GM12878 (cell line): ENCODE measurements at regions not wholly inside any gene's neighbourhood (a gene's known extent, or its start where the extent isn't known, plus 50 kb on each side); places are given as distances from the start of the nearest gene placed in this dataset.

Experiments used
- ATAC-seq: fragments of 200-7000 bp; cut with Tn5 transposase; 3 replicates; pipeline ENCODE4 v1.9.1; 2020; ENCODE audit warnings: mild to moderate bottlenecking, moderate library complexity
- BruUV-seq: library from RNA; stranded (reverse); fragments of 400-500 nt; replicated peaks from 2 replicates; lab custom pipeline; 2021; lab: Mats Ljungman, UMichigan
- CTCF ChIA-PET: fragments of 300-600 bp; sonication (Branson Sonifier 250); formaldehyde crosslinking; extraction: SDS; loops from one replicate; lab custom pipeline; 2021; ENCODE audit warnings: inconsistent platforms; lab: Yijun Ruan, JAX
- POLR2A ChIA-PET: fragments of 350-600 bp; formaldehyde crosslinking; extraction: SDS; loops from one replicate; lab custom pipeline; 2021; ENCODE audit warnings: inconsistent platforms; lab: Charles Lee
- RAD21 ChIA-PET: fragments of 300-600 bp; sonication (Branson Sonifier 250); formaldehyde crosslinking; loops from one replicate; lab custom pipeline; 2023; ENCODE audit warnings: antibody characterized with exemption; ENCODE audit not compliant: unreplicated experiment; lab: Charles Lee
- SMC1A ChIA-PET: fragments of 300-600 bp; sonication (Branson Sonifier 250); formaldehyde crosslinking; loops from one replicate; lab custom pipeline; 2023; ENCODE audit not compliant: unreplicated experiment, uncharacterized antibody; lab: Charles Lee
- DNase-seq: peaks from one replicate; pipeline ENCODE4 v3.0.0-alpha.2; 2011; ENCODE audit warnings: low read depth, low spot score
- FAIRE-seq: peaks from 3 replicates; lab custom pipeline; 2011; peaks lifted over from hg19 to GRCh38; lab: Jason Lieb, UNC
- H2AFZ ChIP-seq: 2 replicates; pipeline ENCODE4 v1.6.0; 2011; ENCODE audit warnings: low read depth, low read length, control low read depth; ENCODE audit not compliant: control insufficient read depth
- H3K27ac ChIP-seq: 2 replicates; pipeline ENCODE4 v1.5.1; 2011; ENCODE audit warnings: control low read depth; ENCODE audit not compliant: control insufficient read depth, insufficient read depth
- H3K27me3 ChIP-seq, 2 experiments: replicated peaks in 1 of 2; 2 replicates each; pipeline versions ENCODE4 v1.6.0 to v1.6.1; 2011; ENCODE audit warnings: low read length in 1 of 2; ENCODE audit not compliant: control insufficient read depth in 2 of 2, insufficient read depth in 2 of 2
- H3K36me3 ChIP-seq, 2 experiments: 2 replicates each; pipeline ENCODE4 v1.5.1; 2011; ENCODE audit warnings: low read length in 1 of 2; ENCODE audit not compliant: control insufficient read depth in 2 of 2, insufficient read depth in 2 of 2
- H3K4me1 ChIP-seq: 2 replicates; pipeline ENCODE4 v1.6.1; 2011; ENCODE audit warnings: mild to moderate bottlenecking, low read length, moderate library complexity, mixed read lengths; ENCODE audit not compliant: control insufficient read depth, insufficient read depth
- H3K4me2 ChIP-seq: 2 replicates; pipeline ENCODE4 v1.6.0; 2011; ENCODE audit warnings: control low read depth; ENCODE audit not compliant: control insufficient read depth, insufficient read depth
- H3K4me3 ChIP-seq: fragments of 200-600 bp; sonication (generic); 2 replicates; pipeline ENCODE4 v1.5.1; 2016
- H3K79me2 ChIP-seq: 2 replicates; pipeline ENCODE4 v1.6.0; 2011; ENCODE audit warnings: low read length; ENCODE audit not compliant: control insufficient read depth, insufficient read depth
- H3K9ac ChIP-seq: 2 replicates; pipeline ENCODE4 v1.8.0; 2011; ENCODE audit warnings: low read length, control low read depth, mixed read lengths; ENCODE audit not compliant: control insufficient read depth, insufficient read depth
- H3K9me3 ChIP-seq: replicated peaks from 3 replicates; pipeline ENCODE4 v1.5.1; 2011; ENCODE audit warnings: mild to moderate bottlenecking, low read length; ENCODE audit not compliant: control insufficient read depth, insufficient read depth
- H4K20me1 ChIP-seq: 2 replicates; pipeline ENCODE4 v1.6.0; 2011; ENCODE audit not compliant: control insufficient read depth, insufficient read depth
- BACH1 ChIP-seq: fragments of 450-650 bp; IDR thresholded peaks from 2 replicates; pipeline ENCODE4 v1.6.1; 2017; ENCODE audit warnings: mild to moderate bottlenecking, borderline replicate concordance
- CBX3 ChIP-seq: fragments of 200-600 bp; sonication (generic); IDR thresholded peaks from 2 replicates; pipeline ENCODE4 v1.6.1; 2016; ENCODE audit warnings: low read depth, borderline replicate concordance
- CHD4 ChIP-seq: fragments of 200-600 bp; sonication (generic); IDR thresholded peaks from 2 replicates; pipeline ENCODE4 v1.6.1; 2016; ENCODE audit warnings: mild to moderate bottlenecking
- DPF2 ChIP-seq: fragments of 450-650 bp; IDR thresholded peaks from 2 replicates; pipeline ENCODE4 v1.6.1; 2017; ENCODE audit warnings: mild to moderate bottlenecking
- EP300 ChIP-seq, 2 experiments: fragments of 150-350 bp in 1 of 2; IDR thresholded peaks; 2 replicates each; pipeline ENCODE4 v1.6.1; 2011 to 2012; ENCODE audit warnings: low read depth in 2 of 2, low read length in 2 of 2, borderline replicate concordance in 1 of 2, improper control_type of control experiment in 1 of 2, inconsistent platforms in 1 of 2; ENCODE audit not compliant: control insufficient read depth in 1 of 2
- GABPA ChIP-seq: IDR thresholded peaks from 2 replicates; pipeline ENCODE4 v1.6.1; 2014; ENCODE audit warnings: antibody characterized with exemption, low read depth, mild to moderate bottlenecking, inconsistent platforms
- HDAC6 ChIP-seq: fragments of 200-600 bp; sonication (generic); IDR thresholded peaks from one replicate; pipeline ENCODE4 v1.8.0; 2017; ENCODE audit warnings: antibody characterized with exemption; ENCODE audit not compliant: unreplicated experiment
- IRF4 ChIP-seq: IDR thresholded peaks from 2 replicates; pipeline ENCODE4 v1.6.1; 2011; ENCODE audit warnings: low read depth, low read length
- KDM1A ChIP-seq: fragments of 200-600 bp; sonication (generic); IDR thresholded peaks from 2 replicates; pipeline ENCODE4 v1.6.1; 2016; ENCODE audit warnings: borderline replicate concordance
- MEF2A ChIP-seq: IDR thresholded peaks from 2 replicates; pipeline ENCODE4 v1.6.1; 2011; ENCODE audit warnings: low read depth, mild to moderate bottlenecking, low read length, moderate library complexity; ENCODE audit not compliant: insufficient read depth
- MYC ChIP-seq: IDR thresholded peaks from 2 replicates; pipeline ENCODE4 v1.6.1; 2011; ENCODE audit warnings: mild to moderate bottlenecking, low read length, moderate library complexity, inconsistent platforms; ENCODE audit not compliant: insufficient read depth, insufficient replicate concordance, insufficient read length, severe bottlenecking
- NFYA ChIP-seq: IDR thresholded peaks from 2 replicates; pipeline ENCODE4 v1.6.1; 2011; ENCODE audit warnings: low read depth, mild to moderate bottlenecking, low read length, improper control_type of control experiment, borderline replicate concordance
- NR2C2 ChIP-seq: IDR thresholded peaks from 2 replicates; pipeline ENCODE4 v1.6.1; 2011; ENCODE audit warnings: borderline replicate concordance, low read depth; ENCODE audit not compliant: control insufficient read depth, insufficient read length
- NRF1 ChIP-seq: conservative IDR thresholded peaks from 2 replicates; pipeline ENCODE4 v1.6.1; 2011; ENCODE audit warnings: mild to moderate bottlenecking, low read depth, low read length, improper control_type of control experiment
- PAX8 ChIP-seq: fragments of 450-650 bp; IDR thresholded peaks from 2 replicates; pipeline ENCODE4 v1.6.1; 2017; ENCODE audit warnings: mild to moderate bottlenecking, moderate library complexity
- PML ChIP-seq: IDR thresholded peaks from 2 replicates; pipeline ENCODE4 v1.6.1; 2012; ENCODE audit warnings: low read length, inconsistent platforms
- POLR2AphosphoS5 ChIP-seq: IDR thresholded peaks from 2 replicates; pipeline ENCODE4 v1.6.1; 2011; ENCODE audit warnings: mild to moderate bottlenecking, low read length, inconsistent platforms
- SIX5 ChIP-seq: IDR thresholded peaks from 2 replicates; pipeline ENCODE4 v1.6.1; 2011; ENCODE audit warnings: mild to moderate bottlenecking, low read depth, low read length, moderate library complexity; ENCODE audit not compliant: severe bottlenecking
- STAT3 ChIP-seq: IDR thresholded peaks from 2 replicates; pipeline ENCODE4 v1.6.1; 2011; ENCODE audit warnings: low read depth, low read length, improper control_type of control experiment
- ZNF384 ChIP-seq: IDR thresholded peaks from 2 replicates; pipeline ENCODE4 v1.6.1; 2012; ENCODE audit warnings: low read depth, mild to moderate bottlenecking, low read length, improper control_type of control experiment, borderline replicate concordance
- WGBS: methylation state at CpG from one replicate; pipeline ENCODE4 v1.1.6; 2016; ENCODE audit warnings: low lambda C conversion rate; ENCODE audit not compliant: insufficient replicate concordance, insufficient coverage; ENCODE audit errors: missing lambda C conversion rate; 5-methylcytosine and 5-hydroxymethylcytosine counted together
- in situ Hi-C: fragments of 300-500 bp; cut with MboI; formaldehyde crosslinking; loops from 9 replicates; pipeline ENCODE4 v1.14.3; 2018; ENCODE audit warnings: mixed read lengths
- intact Hi-C: fragments of 100-400 bp; cut with micrococcal nuclease; formaldehyde crosslinking; loops from one replicate; pipeline ENCODE4 v1.14.2; 2022; ENCODE audit not compliant: unreplicated experiment
- TF ChIP-seq, protein P1 (sequence below): IDR thresholded peaks from 2 replicates; pipeline ENCODE4 v1.6.1; 2011; ENCODE audit warnings: borderline replicate concordance, low read depth, mild to moderate bottlenecking, moderate library complexity, low read length; ENCODE audit not compliant: insufficient read depth, poor library complexity, severe bottlenecking
- TF ChIP-seq, protein P2 (sequence below): IDR thresholded peaks from 2 replicates; pipeline ENCODE4 v1.6.1; 2011; ENCODE audit warnings: low read depth, mild to moderate bottlenecking, low read length, moderate library complexity, borderline replicate concordance; ENCODE audit errors: extremely low read depth

DNA sequence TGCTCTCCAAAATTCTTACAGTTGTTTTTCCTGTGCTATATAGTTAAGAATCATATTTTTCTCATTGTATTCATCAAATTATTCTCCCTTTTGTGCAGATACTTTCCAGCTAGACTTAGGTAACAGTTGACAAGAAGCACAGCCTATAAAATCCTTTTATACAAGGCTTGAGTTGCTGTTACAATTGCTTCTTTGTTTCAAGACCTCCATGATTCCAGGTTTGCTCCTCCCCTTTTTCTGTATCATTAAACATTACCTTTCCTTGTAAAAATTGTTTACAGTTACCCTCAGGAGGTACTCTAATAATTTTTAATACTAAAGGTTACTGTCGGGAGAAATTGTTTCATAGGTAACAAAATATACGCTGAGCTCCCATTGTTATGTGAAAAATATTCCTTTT lies 192.3 kb upstream of the GRID2 start (continued):
- TF ChIP-seq CHD4 (no peak), HDAC6 (no peak), EP300 (IDR thresholded peaks at IDR 0.05; ENCODE audit: borderline replicate concordance in 1 of 2, control insufficient read depth in 1 of 2, low read depth in 2 of 2, low read length in 2 of 2) (no peak), KDM1A (no peak), DPF2 (no peak)
- TF ChIP-seq, all 136 proteins: peak for 0

DNA sequence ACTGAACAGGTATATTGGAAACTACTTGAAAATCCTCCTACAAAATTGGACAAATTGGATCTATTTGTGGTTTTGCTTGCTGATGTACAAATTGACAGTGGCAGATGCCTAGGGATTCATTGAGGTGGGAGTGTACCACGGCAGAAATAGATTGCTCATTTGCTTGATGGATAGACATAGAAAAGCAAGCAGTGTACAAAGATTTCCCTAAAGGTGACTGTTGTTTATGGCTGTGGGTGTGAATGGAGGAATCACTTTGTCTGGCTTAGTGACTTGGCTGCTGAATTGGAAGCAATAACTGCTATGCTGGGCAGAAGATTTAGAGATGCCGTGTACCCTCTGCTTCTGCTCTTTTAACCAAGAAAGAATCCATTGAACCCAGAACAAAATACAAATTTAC lies 191.0 kb upstream of the GRID2 start:
- WGBS: 18% methylated on average over 2 of the region's 2 CpGs
- Histone ChIP-seq H4K20me1 (no peaks in the 10 kb centered on the region), H3K79me2 (no peaks in the 10 kb centered on the region), H3K4me2 (no peak overlapping the region), H3K36me3 (no peaks in the 10 kb centered on the region), H3K27me3 (no peaks in the 10 kb centered on the region), H3K4me3 (no peak overlapping the region), H3K27ac (no peak overlapping the region), H3K9ac (no peak overlapping the region), H3K9me3 (no peaks in the 10 kb centered on the region), H2AFZ (no peak overlapping the region), H3K4me1 (no peaks in the 10 kb centered on the region)
- RAD21 ChIA-PET: no interaction called here
- SMC1A ChIA-PET: no interaction called here
- no peak for DNase-seq
- CTCF ChIA-PET: no interaction called here
- intact Hi-C loops: no loop called here
- no peak for FAIRE-seq
- POLR2A ChIA-PET: no interaction called here
- no peak for ATAC-seq
- no TSS peak for BruUV-seq
- TF ChIP-seq NFYA: no peak
- TF ChIP-seq MYC: no peak
- TF ChIP-seq PAX8: no peak
- no peak for TF ChIP-seq STAT3
- TF ChIP-seq SIX5: no peak
- TF ChIP-seq POLR2AphosphoS5: no peak
- TF ChIP-seq BACH1: no peak
- TF ChIP-seq, protein P1, sequence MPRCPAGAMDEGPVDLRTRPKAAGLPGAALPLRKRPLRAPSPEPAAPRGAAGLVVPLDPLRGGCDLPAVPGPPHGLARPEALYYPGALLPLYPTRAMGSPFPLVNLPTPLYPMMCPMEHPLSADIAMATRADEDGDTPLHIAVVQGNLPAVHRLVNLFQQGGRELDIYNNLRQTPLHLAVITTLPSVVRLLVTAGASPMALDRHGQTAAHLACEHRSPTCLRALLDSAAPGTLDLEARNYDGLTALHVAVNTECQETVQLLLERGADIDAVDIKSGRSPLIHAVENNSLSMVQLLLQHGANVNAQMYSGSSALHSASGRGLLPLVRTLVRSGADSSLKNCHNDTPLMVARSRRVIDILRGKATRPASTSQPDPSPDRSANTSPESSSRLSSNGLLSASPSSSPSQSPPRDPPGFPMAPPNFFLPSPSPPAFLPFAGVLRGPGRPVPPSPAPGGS: no peak
- TF ChIP-seq NRF1: no peak
- TF ChIP-seq, protein P2, sequence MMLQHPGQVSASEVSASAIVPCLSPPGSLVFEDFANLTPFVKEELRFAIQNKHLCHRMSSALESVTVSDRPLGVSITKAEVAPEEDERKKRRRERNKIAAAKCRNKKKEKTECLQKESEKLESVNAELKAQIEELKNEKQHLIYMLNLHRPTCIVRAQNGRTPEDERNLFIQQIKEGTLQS: no peak
- TF ChIP-seq IRF4: no peak
- TF ChIP-seq CBX3: no peak
- TF ChIP-seq NR2C2: no peak
- TF ChIP-seq GABPA: no peak
- TF ChIP-seq MEF2A: no peak
- no peak for TF ChIP-seq PML
- TF ChIP-seq ZNF384: no peak
- in situ Hi-C loops: no loop called here
